ENCODE measurements at regions not wholly inside any gene's neighbourhood (a gene's known extent, or its start where the extent isn't known, plus 50 kb on each side); places are given as distances from the start of the nearest gene placed in this dataset.

- no peaks in the 10 kb centered on the region for H3K36me3 ChIP-seq (ENCODE audit: control insufficient read depth, insufficient read depth, low read length)
- POLR2A ChIA-PET, result no interaction called here
- H3K9me1 ChIP-seq (ENCODE audit: control insufficient read depth, insufficient read depth, low read length), result no peaks in the 10 kb centered on the region
- no peak for TF ChIP-seq SP1 (CRISPR knock-in tag; IDR thresholded peaks at IDR 0.05)
- no peak for TF ChIP-seq PHF20 (IDR thresholded peaks at IDR 0.05; ENCODE audit: partially characterized antibody)
- TF ChIP-seq ZNF3 (CRISPR knock-in tag; IDR thresholded peaks at IDR 0.05), result no peak
- no peak for TF ChIP-seq RB1 (IDR thresholded peaks at IDR 0.05; ENCODE audit: low read depth)
- no peak for TF ChIP-seq ZNF133 (CRISPR knock-in tag; IDR thresholded peaks at IDR 0.05)
- no peaks in the 10 kb centered on the region for H4K20me1 ChIP-seq (replicated peaks; ENCODE audit: control insufficient read depth, insufficient read depth, low read length)
- no TSS peak for BruUV-seq (replicated peaks)
- no peak for FAIRE-seq
- no peak overlapping the region for H3K4me3 ChIP-seq
- H3K9me3 ChIP-seq (replicated peaks; ENCODE audit: control insufficient read depth, insufficient read depth, low read depth, low read length), result no peaks in the 10 kb centered on the region
- H3K4me2 ChIP-seq (ENCODE audit: insufficient read depth, low read length), result no peak overlapping the region
- ATAC-seq, result no peak
- H3K79me2 ChIP-seq (ENCODE audit: control insufficient read depth, insufficient read depth, low read length), result no peaks in the 10 kb centered on the region
- H3K27ac ChIP-seq (ENCODE audit: extremely low read depth, low read depth, low read length), result no peak overlapping the region
- no peak for DNase-seq (ENCODE audit: extremely low read depth in 1 of 4, low spot score in 3 of 4)
- no peaks in the 10 kb centered on the region for H3K4me1 ChIP-seq (replicated peaks in 1 of 2; ENCODE audit: control insufficient read depth in 2 of 2, insufficient read depth in 2 of 2, low read length in 2 of 2)
- H3K27me3 ChIP-seq (ENCODE audit: control insufficient read depth in 2 of 2, insufficient read depth in 2 of 2, low read length in 2 of 2), result no peaks in the 10 kb centered on the region
- no peak overlapping the region for H2AFZ ChIP-seq (ENCODE audit: low read depth, low read length)
- CTCF ChIA-PET (ENCODE audit: low intra/inter-chr PET ratio), result no interaction called here
- H3K9ac ChIP-seq (ENCODE audit: insufficient read depth in 1 of 2, low read depth in 2 of 2, low read length in 2 of 2), result no peak overlapping the region
- intact Hi-C loops (cut with micrococcal nuclease) (no loop called here), in situ Hi-C loops (cut with MboI) (no loop called here)
- WGBS (ENCODE audit: insufficient coverage, low coverage, missing lambda C conversion rate), result 0% methylated on average over 1 of the region's 1 CpG
Observed at GRCh38 chr14:62501021-62501750, 544.1 kb downstream of the KCNH5 start.

GRCh38 chr14:62505045-62505444 lies 540.2 kb downstream of the KCNH5 start:
- FAIRE-seq (no peak), DNase-seq (ENCODE audit: extremely low read depth in 1 of 4, low spot score in 3 of 4) (no peak), ATAC-seq (no peak)
- H3K9me3 ChIP-seq (replicated peaks; ENCODE audit: control insufficient read depth, insufficient read depth, low read depth, low read length), result no peaks in the 10 kb centered on the region
- in situ Hi-C loops (cut with MboI) (no loop called here), intact Hi-C loops (cut with micrococcal nuclease) (no loop called here)
- H3K4me2 ChIP-seq (ENCODE audit: insufficient read depth, low read length), result no peak overlapping the region
- POLR2A ChIA-PET, result no interaction called here
- no peaks in the 10 kb centered on the region for H3K36me3 ChIP-seq (ENCODE audit: control insufficient read depth, insufficient read depth, low read length)
- no peak overlapping the region for H3K27ac ChIP-seq (ENCODE audit: extremely low read depth, low read depth, low read length)
- H3K4me3 ChIP-seq, result no peak overlapping the region
- no TSS peak for BruUV-seq (replicated peaks)
- CTCF ChIA-PET (ENCODE audit: low intra/inter-chr PET ratio), result no interaction called here
- H2AFZ ChIP-seq (ENCODE audit: low read depth, low read length), result no peak overlapping the region
- H3K4me1 ChIP-seq (replicated peaks in 1 of 2; ENCODE audit: control insufficient read depth in 2 of 2, insufficient read depth in 2 of 2, low read length in 2 of 2), result no peaks in the 10 kb centered on the region
- whole genome bisulfite sequencing (ENCODE audit: insufficient coverage, low coverage, missing lambda C conversion rate), result 5% methylated on average over 3 of the region's 4 CpGs
- H3K9ac ChIP-seq (ENCODE audit: insufficient read depth in 1 of 2, low read depth in 2 of 2, low read length in 2 of 2), result no peak overlapping the region
- no peaks in the 10 kb centered on the region for H3K27me3 ChIP-seq (ENCODE audit: control insufficient read depth in 2 of 2, insufficient read depth in 2 of 2, low read length in 2 of 2)
- H3K9me1 ChIP-seq (ENCODE audit: control insufficient read depth, insufficient read depth, low read length), result no peaks in the 10 kb centered on the region
- H4K20me1 ChIP-seq (replicated peaks; ENCODE audit: control insufficient read depth, insufficient read depth, low read length), result no peaks in the 10 kb centered on the region
- no peaks in the 10 kb centered on the region for H3K79me2 ChIP-seq (ENCODE audit: control insufficient read depth, insufficient read depth, low read length)
- TF ChIP-seq, protein P1, sequence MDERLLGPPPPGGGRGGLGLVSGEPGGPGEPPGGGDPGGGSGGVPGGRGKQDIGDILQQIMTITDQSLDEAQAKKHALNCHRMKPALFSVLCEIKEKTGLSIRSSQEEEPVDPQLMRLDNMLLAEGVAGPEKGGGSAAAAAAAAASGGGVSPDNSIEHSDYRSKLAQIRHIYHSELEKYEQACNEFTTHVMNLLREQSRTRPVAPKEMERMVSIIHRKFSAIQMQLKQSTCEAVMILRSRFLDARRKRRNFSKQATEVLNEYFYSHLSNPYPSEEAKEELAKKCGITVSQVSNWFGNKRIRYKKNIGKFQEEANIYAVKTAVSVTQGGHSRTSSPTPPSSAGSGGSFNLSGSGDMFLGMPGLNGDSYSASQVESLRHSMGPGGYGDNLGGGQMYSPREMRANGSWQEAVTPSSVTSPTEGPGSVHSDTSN (CRISPR knock-in tag; IDR thresholded peaks at IDR 0.05; ENCODE audit: low read depth), result no peak
- TF ChIP-seq, protein P1 (tag; conservative IDR thresholded peaks at IDR 0.05; ENCODE audit: low read depth), result no peak
- TF ChIP-seq ELF1 (tag; IDR thresholded peaks at IDR 0.05) (no peak), CXXC5 (CRISPR knock-in tag; IDR thresholded peaks at IDR 0.05) (no peak), ZNF695 (CRISPR knock-in tag; IDR thresholded peaks at IDR 0.05) (no peak)
- TF ChIP-seq, protein P2, sequence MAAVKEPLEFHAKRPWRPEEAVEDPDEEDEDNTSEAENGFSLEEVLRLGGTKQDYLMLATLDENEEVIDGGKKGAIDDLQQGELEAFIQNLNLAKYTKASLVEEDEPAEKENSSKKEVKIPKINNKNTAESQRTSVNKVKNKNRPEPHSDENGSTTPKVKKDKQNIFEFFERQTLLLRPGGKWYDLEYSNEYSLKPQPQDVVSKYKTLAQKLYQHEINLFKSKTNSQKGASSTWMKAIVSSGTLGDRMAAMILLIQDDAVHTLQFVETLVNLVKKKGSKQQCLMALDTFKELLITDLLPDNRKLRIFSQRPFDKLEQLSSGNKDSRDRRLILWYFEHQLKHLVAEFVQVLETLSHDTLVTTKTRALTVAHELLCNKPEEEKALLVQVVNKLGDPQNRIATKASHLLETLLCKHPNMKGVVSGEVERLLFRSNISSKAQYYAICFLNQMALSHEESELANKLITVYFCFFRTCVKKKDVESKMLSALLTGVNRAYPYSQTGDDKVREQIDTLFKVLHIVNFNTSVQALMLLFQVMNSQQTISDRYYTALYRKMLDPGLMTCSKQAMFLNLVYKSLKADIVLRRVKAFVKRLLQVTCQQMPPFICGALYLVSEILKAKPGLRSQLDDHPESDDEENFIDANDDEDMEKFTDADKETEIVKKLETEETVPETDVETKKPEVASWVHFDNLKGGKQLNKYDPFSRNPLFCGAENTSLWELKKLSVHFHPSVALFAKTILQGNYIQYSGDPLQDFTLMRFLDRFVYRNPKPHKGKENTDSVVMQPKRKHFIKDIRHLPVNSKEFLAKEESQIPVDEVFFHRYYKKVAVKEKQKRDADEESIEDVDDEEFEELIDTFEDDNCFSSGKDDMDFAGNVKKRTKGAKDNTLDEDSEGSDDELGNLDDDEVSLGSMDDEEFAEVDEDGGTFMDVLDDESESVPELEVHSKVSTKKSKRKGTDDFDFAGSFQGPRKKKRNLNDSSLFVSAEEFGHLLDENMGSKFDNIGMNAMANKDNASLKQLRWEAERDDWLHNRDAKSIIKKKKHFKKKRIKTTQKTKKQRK (IDR thresholded peaks at IDR 0.05; ENCODE audit: borderline replicate concordance, low read depth, low read length), result no peak
